Type B pancreatic cell (in vitro differentiated cells): ENCODE measurements at regions not wholly inside any gene's neighbourhood (a gene's known extent, or its start where the extent isn't known, plus 50 kb on each side); places are given as distances from the start of the nearest gene placed in this dataset.

Experiments used
- DNase-seq: peaks from one replicate; pipeline ENCODE4 v3.0.0; 2021; ENCODE audit warnings: mixed read lengths; ENCODE audit not compliant: unreplicated experiment; ENCODE audit errors: extremely low spot score
- H3K27ac Mint-ChIP-seq: 2 replicates; pipeline ENCODE4 v1.8.0; 2021; ENCODE audit warnings: mild to moderate bottlenecking, mixed read lengths
- H3K27me3 Mint-ChIP-seq: 2 replicates; pipeline ENCODE4 v1.8.0; 2021; ENCODE audit warnings: mixed read lengths
- H3K36me3 Mint-ChIP-seq: 2 replicates; pipeline ENCODE4 v1.8.0; 2021; ENCODE audit warnings: mixed read lengths
- H3K4me1 Mint-ChIP-seq: one replicate; pipeline ENCODE4 v1.8.0; 2021; ENCODE audit warnings: mixed read lengths; ENCODE audit not compliant: unreplicated experiment
- H3K4me3 Mint-ChIP-seq: 2 replicates; pipeline ENCODE4 v1.8.0; 2021; ENCODE audit warnings: mild to moderate bottlenecking, mixed read lengths
- H3K9me3 Mint-ChIP-seq: 2 replicates; pipeline ENCODE4 v1.8.0; 2021; ENCODE audit warnings: mixed read lengths
- TF ChIP-seq, protein P1 (sequence below): fragments of 200-600 bp; sonication (generic); conservative IDR thresholded peaks from 2 replicates; pipeline ENCODE4 v1.5.0; 2021; ENCODE audit warnings: antibody characterized with exemption, mild to moderate bottlenecking

- TF ChIP-seq, protein P1, sequence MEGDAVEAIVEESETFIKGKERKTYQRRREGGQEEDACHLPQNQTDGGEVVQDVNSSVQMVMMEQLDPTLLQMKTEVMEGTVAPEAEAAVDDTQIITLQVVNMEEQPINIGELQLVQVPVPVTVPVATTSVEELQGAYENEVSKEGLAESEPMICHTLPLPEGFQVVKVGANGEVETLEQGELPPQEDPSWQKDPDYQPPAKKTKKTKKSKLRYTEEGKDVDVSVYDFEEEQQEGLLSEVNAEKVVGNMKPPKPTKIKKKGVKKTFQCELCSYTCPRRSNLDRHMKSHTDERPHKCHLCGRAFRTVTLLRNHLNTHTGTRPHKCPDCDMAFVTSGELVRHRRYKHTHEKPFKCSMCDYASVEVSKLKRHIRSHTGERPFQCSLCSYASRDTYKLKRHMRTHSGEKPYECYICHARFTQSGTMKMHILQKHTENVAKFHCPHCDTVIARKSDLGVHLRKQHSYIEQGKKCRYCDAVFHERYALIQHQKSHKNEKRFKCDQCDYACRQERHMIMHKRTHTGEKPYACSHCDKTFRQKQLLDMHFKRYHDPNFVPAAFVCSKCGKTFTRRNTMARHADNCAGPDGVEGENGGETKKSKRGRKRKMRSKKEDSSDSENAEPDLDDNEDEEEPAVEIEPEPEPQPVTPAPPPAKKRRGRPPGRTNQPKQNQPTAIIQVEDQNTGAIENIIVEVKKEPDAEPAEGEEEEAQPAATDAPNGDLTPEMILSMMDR: no peak
- DNase-seq: no peak
- Mint-ChIP-seq H3K27me3 (no peaks in the 10 kb centered on the region), H3K27ac (no peak overlapping the region), H3K36me3 (no peaks in the 10 kb centered on the region), H3K9me3 (peaks cover 5% of the 10 kb centered on the region), H3K4me1 (no peaks in the 10 kb centered on the region), H3K4me3 (no peak overlapping the region)
Observed at GRCh38 chr6:49370518-49370917, 92.5 kb downstream of the MMUT start.

DNA sequence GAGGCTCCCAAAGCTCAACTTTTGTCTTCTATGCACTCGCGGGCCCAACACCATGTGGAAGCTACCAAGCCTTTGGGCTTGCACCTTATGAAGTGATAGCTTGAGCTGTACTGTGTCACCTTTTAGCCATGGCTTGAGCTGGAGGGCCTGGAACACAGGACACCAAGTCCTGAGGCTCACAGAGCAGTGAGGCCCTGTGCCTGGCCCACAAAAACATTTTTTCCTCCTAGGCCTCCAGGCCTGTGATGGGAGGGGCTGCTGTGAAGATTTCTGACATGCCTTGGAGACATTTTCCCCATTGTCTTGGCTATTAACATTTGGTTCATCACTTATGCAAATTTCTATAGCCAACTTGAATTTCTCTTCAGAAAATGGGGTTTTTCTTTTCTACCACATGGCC is 96.5 kb downstream of the MMUT start:
- no peak overlapping the region for H3K27ac Mint-ChIP-seq
- DNase-seq: no peak
- TF ChIP-seq, protein P1: no peak
- H3K36me3 Mint-ChIP-seq: no peaks in the 10 kb centered on the region
- H3K9me3 Mint-ChIP-seq: peaks cover 5% of the 10 kb centered on the region
- no peaks in the 10 kb centered on the region for H3K4me1 Mint-ChIP-seq
- H3K4me3 Mint-ChIP-seq: no peak overlapping the region
- H3K27me3 Mint-ChIP-seq: no peaks in the 10 kb centered on the region

GRCh38 chr6:49348561-49348960 is 114.5 kb downstream of the MMUT start:
- no peak overlapping the region for H3K4me3 Mint-ChIP-seq
- DNase-seq: no peak
- H3K27ac Mint-ChIP-seq: no peak overlapping the region
- H3K27me3 Mint-ChIP-seq: no peaks in the 10 kb centered on the region
- H3K4me1 Mint-ChIP-seq: no peaks in the 10 kb centered on the region
- peaks cover 3% of the 10 kb centered on the region for H3K9me3 Mint-ChIP-seq
- TF ChIP-seq, protein P1: no peak
- no peaks in the 10 kb centered on the region for H3K36me3 Mint-ChIP-seq

DNA sequence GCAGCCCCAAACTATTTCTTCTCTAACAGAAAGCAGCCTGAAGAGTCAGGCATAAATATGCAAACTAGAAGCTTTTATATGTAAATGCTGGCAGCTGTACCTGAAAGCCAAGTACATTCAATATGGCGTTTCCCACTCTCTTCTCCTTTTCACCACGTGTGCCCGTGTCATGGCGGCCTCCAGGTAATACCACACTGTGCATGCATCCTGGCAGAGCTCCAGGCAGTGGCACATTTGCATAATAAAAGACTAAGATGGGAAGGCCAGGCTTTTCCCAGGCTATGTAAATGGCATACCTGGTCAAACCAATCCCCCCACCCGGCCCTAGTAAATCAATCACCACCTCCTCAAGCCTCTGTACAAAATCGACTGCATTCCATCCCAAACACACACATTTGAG is 120.6 kb downstream of the MMUT start:
- H3K4me3 Mint-ChIP-seq: no peak overlapping the region
- TF ChIP-seq, protein P1: no peak
- no peaks in the 10 kb centered on the region for H3K9me3 Mint-ChIP-seq
- DNase-seq: no peak
- H3K4me1 Mint-ChIP-seq: no peaks in the 10 kb centered on the region
- H3K27ac Mint-ChIP-seq: no peak overlapping the region
- H3K27me3 Mint-ChIP-seq: no peaks in the 10 kb centered on the region
- H3K36me3 Mint-ChIP-seq: no peaks in the 10 kb centered on the region

DNA sequence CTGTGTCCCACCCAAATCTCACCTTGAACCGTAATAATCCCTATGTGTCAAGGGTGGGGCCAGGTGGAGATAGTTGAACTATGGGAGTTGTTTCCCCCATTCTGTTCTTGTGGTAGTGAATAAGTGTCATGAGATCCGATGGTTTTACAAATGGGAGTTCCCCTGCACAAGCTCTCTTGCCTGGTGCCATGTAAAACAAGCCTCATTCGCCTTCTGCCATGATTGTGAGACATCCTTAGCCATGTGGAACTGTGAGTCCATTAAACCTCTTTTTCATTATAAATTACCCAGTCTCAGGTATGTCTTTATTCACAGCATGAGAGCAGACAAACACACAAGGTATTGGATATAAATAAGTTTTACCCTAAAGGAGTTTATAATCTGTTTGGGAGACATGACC is 121.2 kb downstream of the MMUT start:
- no peak for DNase-seq
- no peak overlapping the region for H3K4me3 Mint-ChIP-seq
- no peaks in the 10 kb centered on the region for H3K4me1 Mint-ChIP-seq
- H3K9me3 Mint-ChIP-seq: peaks cover 3% of the 10 kb centered on the region
- TF ChIP-seq, protein P1: no peak
- no peaks in the 10 kb centered on the region for H3K27me3 Mint-ChIP-seq
- H3K36me3 Mint-ChIP-seq: no peaks in the 10 kb centered on the region
- H3K27ac Mint-ChIP-seq: no peak overlapping the region

DNA sequence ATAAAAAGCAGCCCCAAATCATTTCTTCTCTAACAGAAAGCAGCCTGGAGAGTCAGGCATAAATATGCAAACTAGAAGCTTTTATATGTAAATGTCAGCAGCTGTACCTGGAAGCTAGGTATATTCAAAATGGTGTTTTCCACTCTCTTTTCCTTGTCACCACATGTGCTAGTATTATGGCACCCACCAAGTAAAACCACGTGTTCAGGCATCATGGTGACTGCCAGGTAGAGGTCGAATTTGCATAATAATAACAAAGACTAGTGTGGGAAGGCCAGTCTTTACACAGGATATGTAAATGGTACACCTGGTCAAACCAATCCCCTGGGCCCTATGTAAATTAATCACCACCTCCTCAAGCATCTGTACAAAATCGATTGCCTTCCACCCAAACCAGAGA is 124.0 kb downstream of the MMUT start:
- Mint-ChIP-seq H3K27me3 (peaks cover 2% of the 10 kb centered on the region), H3K4me1 (no peaks in the 10 kb centered on the region), H3K27ac (no peak overlapping the region), H3K9me3 (peaks cover 9% of the 10 kb centered on the region), H3K36me3 (no peaks in the 10 kb centered on the region), H3K4me3 (no peak overlapping the region)
- TF ChIP-seq, protein P1: no peak
- DNase-seq: no peak
